PC-3 (cell line): ENCODE measurements at regions not wholly inside any gene's neighbourhood (a gene's known extent, or its start where the extent isn't known, plus 50 kb on each side); places are given as distances from the start of the nearest gene placed in this dataset.
"Not testable (repeated sequence)": the region's sequence is repeated elsewhere in the genome, so short reads cannot be mapped to it uniquely, and the experiment has no call there.

Experiments used
- EZH2 ChIP-seq: fragments of 300-600 bp; sonication (generic); IDR thresholded peaks from one replicate; pipeline ENCODE4 v1.6.1; 2017; ENCODE audit warnings: antibody characterized with exemption, mild to moderate bottlenecking, low read length; ENCODE audit not compliant: unreplicated experiment
- EZH2phosphoT487 ChIP-seq: fragments of 300-600 bp; sonication (generic); IDR thresholded peaks from 2 replicates; pipeline ENCODE4 v1.6.1; 2018; ENCODE audit warnings: mild to moderate bottlenecking, antibody characterized with exemption, low read length, borderline replicate concordance
- TF ChIP-seq, protein P1 (sequence below): fragments of 300-600 bp; sonication (generic); conservative IDR thresholded peaks from 2 replicates; pipeline ENCODE4 v1.5.1; 2017; ENCODE audit warnings: antibody characterized with exemption, low read depth, mild to moderate bottlenecking, low read length

DNA sequence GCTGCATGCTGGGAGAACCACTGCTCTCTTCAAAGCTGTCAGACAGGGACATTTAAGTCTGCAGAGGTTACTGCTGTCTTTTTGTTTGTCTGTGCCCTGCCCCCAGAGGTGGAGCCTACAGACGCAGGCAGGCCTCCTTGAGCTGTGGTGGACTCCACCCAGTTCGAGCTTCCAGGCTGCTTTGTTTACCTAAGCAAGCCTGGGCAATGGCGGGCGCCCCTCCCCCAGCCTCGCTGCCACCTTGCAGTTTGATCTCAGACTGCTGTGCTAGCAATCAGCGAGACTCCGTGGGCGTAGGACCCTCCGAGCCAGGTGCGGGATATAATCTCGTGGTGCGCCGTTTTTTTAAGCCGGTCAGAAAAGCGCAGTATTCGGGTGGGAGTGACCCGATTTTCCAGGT is 234.9 kb upstream of the THUMPD2 start:
- TF ChIP-seq, protein P1, sequence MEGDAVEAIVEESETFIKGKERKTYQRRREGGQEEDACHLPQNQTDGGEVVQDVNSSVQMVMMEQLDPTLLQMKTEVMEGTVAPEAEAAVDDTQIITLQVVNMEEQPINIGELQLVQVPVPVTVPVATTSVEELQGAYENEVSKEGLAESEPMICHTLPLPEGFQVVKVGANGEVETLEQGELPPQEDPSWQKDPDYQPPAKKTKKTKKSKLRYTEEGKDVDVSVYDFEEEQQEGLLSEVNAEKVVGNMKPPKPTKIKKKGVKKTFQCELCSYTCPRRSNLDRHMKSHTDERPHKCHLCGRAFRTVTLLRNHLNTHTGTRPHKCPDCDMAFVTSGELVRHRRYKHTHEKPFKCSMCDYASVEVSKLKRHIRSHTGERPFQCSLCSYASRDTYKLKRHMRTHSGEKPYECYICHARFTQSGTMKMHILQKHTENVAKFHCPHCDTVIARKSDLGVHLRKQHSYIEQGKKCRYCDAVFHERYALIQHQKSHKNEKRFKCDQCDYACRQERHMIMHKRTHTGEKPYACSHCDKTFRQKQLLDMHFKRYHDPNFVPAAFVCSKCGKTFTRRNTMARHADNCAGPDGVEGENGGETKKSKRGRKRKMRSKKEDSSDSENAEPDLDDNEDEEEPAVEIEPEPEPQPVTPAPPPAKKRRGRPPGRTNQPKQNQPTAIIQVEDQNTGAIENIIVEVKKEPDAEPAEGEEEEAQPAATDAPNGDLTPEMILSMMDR = not testable (repeated sequence)
- TF ChIP-seq EZH2, EZH2phosphoT487: not testable (repeated sequence)
